SK-N-SH (cell line): ENCODE measurements at regions not wholly inside any gene's neighbourhood (a gene's known extent, or its start where the extent isn't known, plus 50 kb on each side); places are given as distances from the start of the nearest gene placed in this dataset.

Experiments
- CTCF ChIA-PET: fragments of 300-600, 350-600 bp; formaldehyde crosslinking; extraction: SDS; loops from one replicate; lab custom pipeline; 2021; lab: Yijun Ruan, JAX
- POLR2A ChIA-PET: fragments of 350-600 bp; sonication (Branson Sonifier 250); formaldehyde crosslinking; extraction: SDS; loops from one replicate; lab custom pipeline; 2020; ENCODE audit warnings: antibody characterized with exemption, inconsistent platforms; lab: Yijun Ruan, JAX
- DNase-seq: peaks from one replicate; pipeline ENCODE4 v3.0.0; 2012
- H2AFZ ChIP-seq: fragments of 200-600 bp; sonication (generic); 2 replicates; pipeline ENCODE4 v1.8.1; 2016; ENCODE audit warnings: antibody characterized with exemption, mild to moderate bottlenecking, low read depth
- H3F3A ChIP-seq: fragments of 200-600 bp; sonication (generic); replicated peaks from 2 replicates; pipeline ENCODE3; 2016; ENCODE audit warnings: antibody characterized with exemption, mild to moderate bottlenecking; ENCODE audit not compliant: insufficient read depth
- H3K27ac ChIP-seq, 2 experiments: fragments of 200-500 bp in 1 of 2; fragments of 200-600 bp in 1 of 2; sonication (Bioruptor generic) in 1 of 2; sonication (generic), shearing (Covaris generic) in 1 of 2; 2 replicates each; pipeline versions ENCODE4 v1.5.1 to v1.6.1; 2014 to 2016; ENCODE audit warnings: low read depth in 2 of 2, inconsistent platforms in 1 of 2, low read length in 1 of 2, mild to moderate bottlenecking in 1 of 2, mixed read lengths in 1 of 2
- H3K27me3 ChIP-seq: fragments of 200-600 bp; sonication (generic), shearing (Covaris generic); 2 replicates; pipeline ENCODE4 v1.6.1; 2016; ENCODE audit warnings: mixed run types; ENCODE audit not compliant: insufficient read depth
- H3K36me3 ChIP-seq, 2 experiments: fragments of 200-500 bp in 1 of 2; fragments of 200-600 bp in 1 of 2; sonication (Bioruptor generic) in 1 of 2; sonication (generic) in 1 of 2; replicated peaks in 1 of 2; 2 replicates each; pipeline versions ENCODE3 to v1.5.1; 2014 to 2016; ENCODE audit warnings: low read length in 1 of 2, mild to moderate bottlenecking in 1 of 2; ENCODE audit not compliant: insufficient read depth in 2 of 2, control insufficient read depth in 1 of 2
- H3K4me1 ChIP-seq, 2 experiments: fragments of 200-500 bp in 1 of 2; fragments of 200-600 bp in 1 of 2; sonication (Bioruptor generic) in 1 of 2; sonication (generic), shearing (Covaris generic) in 1 of 2; 2 replicates each; pipeline versions ENCODE4 v1.5.1 to v1.6.1; 2014 to 2016; ENCODE audit warnings: low read depth in 1 of 2, low read length in 1 of 2, mixed run types in 1 of 2; ENCODE audit not compliant: insufficient read depth in 2 of 2, control insufficient read depth in 1 of 2
- H3K4me2 ChIP-seq: fragments of 200-600 bp; sonication (generic), shearing (Covaris generic); 2 replicates; pipeline ENCODE4 v1.6.1; 2017; ENCODE audit warnings: mixed run types
- H3K4me3 ChIP-seq, 2 experiments: fragments of 200-500 bp in 1 of 2; fragments of 200-600 bp in 1 of 2; sonication (Bioruptor generic) in 1 of 2; sonication (generic), shearing (Covaris generic) in 1 of 2; 2 replicates each; pipeline versions ENCODE4 v1.5.1 to v1.8.1; 2014 to 2016; ENCODE audit warnings: low read depth in 2 of 2, inconsistent platforms in 1 of 2, low read length in 1 of 2, mild to moderate bottlenecking in 1 of 2, mixed read lengths in 1 of 2, moderate library complexity in 1 of 2
- H3K79me2 ChIP-seq: fragments of 200-600 bp; sonication (generic); 2 replicates; pipeline ENCODE4 v1.8.1; 2017; ENCODE audit warnings: mild to moderate bottlenecking; ENCODE audit not compliant: insufficient read depth
- H3K9ac ChIP-seq: fragments of 200-600 bp; sonication (generic); 2 replicates; pipeline ENCODE4 v1.6.1; 2017; ENCODE audit warnings: mixed run types
- H3K9me2 ChIP-seq: fragments of 200-600 bp; sonication (generic); 2 replicates; pipeline ENCODE4 v1.6.1; 2017; ENCODE audit warnings: mixed run types
- H3K9me3 ChIP-seq: fragments of 200-600 bp; sonication (generic); 2 replicates; pipeline ENCODE4 v1.6.1; 2017; ENCODE audit warnings: mixed run types, mild to moderate bottlenecking, moderate library complexity
- H4K20me1 ChIP-seq: fragments of 200-600 bp; sonication (generic); 2 replicates; pipeline ENCODE4 v1.6.1; 2017; ENCODE audit warnings: mild to moderate bottlenecking, mixed run types; ENCODE audit not compliant: insufficient read depth
- CHD2 ChIP-seq: fragments of 150-350 bp; IDR thresholded peaks from 2 replicates; pipeline ENCODE4 v1.6.1; 2018; ENCODE audit warnings: low read length; ENCODE audit not compliant: partially characterized antibody
- ELF1 ChIP-seq: IDR thresholded peaks from 2 replicates; pipeline ENCODE4 v1.4.0; 2012
- EP300 ChIP-seq, 2 experiments: IDR thresholded peaks; 2 replicates each; pipeline versions ENCODE4 v1.4.0 to v1.6.1; 2012; ENCODE audit warnings: borderline replicate concordance in 1 of 2, low read depth in 1 of 2, low read length in 1 of 2
- FOSL2 ChIP-seq: IDR thresholded peaks from 2 replicates; pipeline ENCODE4 v1.4.0; 2012; ENCODE audit warnings: low read depth, mild to moderate bottlenecking, moderate library complexity, borderline replicate concordance
- FOXM1 ChIP-seq: IDR thresholded peaks from 2 replicates; pipeline ENCODE4 v1.4.0; 2012; ENCODE audit warnings: low read depth, mild to moderate bottlenecking
- GABPA ChIP-seq: IDR thresholded peaks from 2 replicates; pipeline ENCODE4 v1.4.0; 2012; ENCODE audit warnings: low read depth, mild to moderate bottlenecking
- NFIC ChIP-seq: IDR thresholded peaks from 2 replicates; pipeline ENCODE4 v1.4.0; 2012; ENCODE audit warnings: borderline replicate concordance
- NRF1 ChIP-seq: IDR thresholded peaks from 2 replicates; pipeline ENCODE4 v1.6.1; 2012; ENCODE audit warnings: low read depth, mild to moderate bottlenecking, low read length
- POLR2AphosphoS5 ChIP-seq: IDR thresholded peaks from 2 replicates; pipeline ENCODE4 v1.6.1; 2012; ENCODE audit warnings: low read depth, low read length
- RFX5 ChIP-seq: IDR thresholded peaks from 2 replicates; pipeline ENCODE4 v1.6.1; 2012; ENCODE audit warnings: mild to moderate bottlenecking, improper control_type of control experiment, low read length
- SIN3A ChIP-seq: IDR thresholded peaks from 2 replicates; pipeline ENCODE4 v1.6.1; 2012; ENCODE audit warnings: low read depth, mild to moderate bottlenecking, low read length, moderate library complexity, borderline replicate concordance
- SMC3 ChIP-seq: IDR thresholded peaks from 2 replicates; pipeline ENCODE4 v1.6.1; 2012; ENCODE audit warnings: low read depth, low read length, improper control_type of control experiment
- WGBS: methylation state at CpG from one replicate; pipeline ENCODE4 v1.1.6; 2017; ENCODE audit warnings: low lambda C conversion rate; 5-methylcytosine and 5-hydroxymethylcytosine counted together
- TF ChIP-seq, protein P1 (sequence below): fragments of 150-350 bp; IDR thresholded peaks from 2 replicates; pipeline ENCODE4 v1.6.1; 2016; ENCODE audit warnings: mild to moderate bottlenecking, low read depth, low read length
- TF ChIP-seq, protein P2 (sequence below): fragments of 150-350 bp; IDR thresholded peaks from 2 replicates; pipeline ENCODE4 v1.6.1; 2017; ENCODE audit warnings: antibody characterized with exemption, low read length, low read depth, borderline replicate concordance
- TF ChIP-seq, protein P3 (sequence below): IDR thresholded peaks from 2 replicates; pipeline ENCODE4 v1.4.0; 2012; ENCODE audit warnings: low read depth, borderline replicate concordance
- TF ChIP-seq, protein P4 (sequence below): IDR thresholded peaks from 2 replicates; pipeline ENCODE4 v1.6.1; 2012; ENCODE audit warnings: mild to moderate bottlenecking, low read depth, low read length, moderate library complexity
- TF ChIP-seq, protein P5 (sequence below): IDR thresholded peaks from 2 replicates; pipeline ENCODE4; 2012

DNA sequence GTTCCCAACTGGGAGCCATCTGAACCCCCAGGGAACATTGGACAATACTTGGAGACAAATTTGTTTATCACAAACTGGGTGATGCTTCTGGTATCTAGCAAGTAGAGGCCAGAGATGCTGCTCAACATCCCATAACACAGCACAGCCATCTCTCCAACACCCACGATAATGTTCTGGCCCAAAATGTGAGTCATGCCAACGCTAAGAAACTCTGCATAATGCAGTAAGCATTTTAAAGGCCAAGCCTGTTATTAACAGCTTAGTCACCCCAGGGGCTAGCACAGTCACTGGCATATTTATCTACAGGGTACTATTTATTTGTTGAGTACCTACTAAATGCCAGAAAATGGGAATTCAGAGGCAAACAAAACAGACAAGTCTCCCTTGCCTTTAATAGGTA lies 873.1 kb upstream of the TMEM132C start:
- no peaks in the 10 kb centered on the region for H3F3A ChIP-seq
- H3K9me3 ChIP-seq: no peaks in the 10 kb centered on the region
- H3K36me3 ChIP-seq: no peaks in the 10 kb centered on the region
- no peak overlapping the region for H3K27ac ChIP-seq
- H4K20me1 ChIP-seq: no peaks in the 10 kb centered on the region
- no peak overlapping the region for H2AFZ ChIP-seq
- H3K4me3 ChIP-seq: no peak overlapping the region
- DNase-seq: no peak
- no peak for TF ChIP-seq FOSL2
- TF ChIP-seq FOXM1: no peak
- TF ChIP-seq SIN3A: no peak
- TF ChIP-seq CHD2: no peak
- TF ChIP-seq, protein P1, sequence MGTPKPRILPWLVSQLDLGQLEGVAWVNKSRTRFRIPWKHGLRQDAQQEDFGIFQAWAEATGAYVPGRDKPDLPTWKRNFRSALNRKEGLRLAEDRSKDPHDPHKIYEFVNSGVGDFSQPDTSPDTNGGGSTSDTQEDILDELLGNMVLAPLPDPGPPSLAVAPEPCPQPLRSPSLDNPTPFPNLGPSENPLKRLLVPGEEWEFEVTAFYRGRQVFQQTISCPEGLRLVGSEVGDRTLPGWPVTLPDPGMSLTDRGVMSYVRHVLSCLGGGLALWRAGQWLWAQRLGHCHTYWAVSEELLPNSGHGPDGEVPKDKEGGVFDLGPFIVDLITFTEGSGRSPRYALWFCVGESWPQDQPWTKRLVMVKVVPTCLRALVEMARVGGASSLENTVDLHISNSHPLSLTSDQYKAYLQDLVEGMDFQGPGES: no peak
- TF ChIP-seq, protein P2, sequence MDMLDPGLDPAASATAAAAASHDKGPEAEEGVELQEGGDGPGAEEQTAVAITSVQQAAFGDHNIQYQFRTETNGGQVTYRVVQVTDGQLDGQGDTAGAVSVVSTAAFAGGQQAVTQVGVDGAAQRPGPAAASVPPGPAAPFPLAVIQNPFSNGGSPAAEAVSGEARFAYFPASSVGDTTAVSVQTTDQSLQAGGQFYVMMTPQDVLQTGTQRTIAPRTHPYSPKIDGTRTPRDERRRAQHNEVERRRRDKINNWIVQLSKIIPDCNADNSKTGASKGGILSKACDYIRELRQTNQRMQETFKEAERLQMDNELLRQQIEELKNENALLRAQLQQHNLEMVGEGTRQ: no peak
- TF ChIP-seq NFIC: no peak
- no peak for TF ChIP-seq SMC3
- no peak for TF ChIP-seq POLR2AphosphoS5
- TF ChIP-seq, protein P3, sequence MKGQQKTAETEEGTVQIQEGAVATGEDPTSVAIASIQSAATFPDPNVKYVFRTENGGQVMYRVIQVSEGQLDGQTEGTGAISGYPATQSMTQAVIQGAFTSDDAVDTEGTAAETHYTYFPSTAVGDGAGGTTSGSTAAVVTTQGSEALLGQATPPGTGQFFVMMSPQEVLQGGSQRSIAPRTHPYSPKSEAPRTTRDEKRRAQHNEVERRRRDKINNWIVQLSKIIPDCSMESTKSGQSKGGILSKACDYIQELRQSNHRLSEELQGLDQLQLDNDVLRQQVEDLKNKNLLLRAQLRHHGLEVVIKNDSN: no peak
- no peak for TF ChIP-seq EP300 (IDR thresholded peaks at IDR 0.05; ENCODE audit: borderline replicate concordance in 1 of 2, low read depth in 1 of 2, low read length in 1 of 2)
- TF ChIP-seq NRF1: no peak
- no peak overlapping the region for H3K9ac ChIP-seq
- no peaks in the 10 kb centered on the region for H3K9me2 ChIP-seq
- ChIA-PET CTCF (interaction anchor here (1.8 to 5.1 kb wide), 2 partner anchors 12 to 13 kb away, joined by 8 to 35 read pairs; no protein-coding TSS in a partner anchor), POLR2A (no interaction called here)
- no peaks in the 10 kb centered on the region for H3K79me2 ChIP-seq
- WGBS: 0% methylated on average over 2 of the region's 2 CpGs
- no peaks in the 10 kb centered on the region; a peak in 1 of 4 replicates for H3K4me1 ChIP-seq
- no peak overlapping the region for H3K4me2 ChIP-seq
- H3K27me3 ChIP-seq: no peaks in the 10 kb centered on the region

DNA sequence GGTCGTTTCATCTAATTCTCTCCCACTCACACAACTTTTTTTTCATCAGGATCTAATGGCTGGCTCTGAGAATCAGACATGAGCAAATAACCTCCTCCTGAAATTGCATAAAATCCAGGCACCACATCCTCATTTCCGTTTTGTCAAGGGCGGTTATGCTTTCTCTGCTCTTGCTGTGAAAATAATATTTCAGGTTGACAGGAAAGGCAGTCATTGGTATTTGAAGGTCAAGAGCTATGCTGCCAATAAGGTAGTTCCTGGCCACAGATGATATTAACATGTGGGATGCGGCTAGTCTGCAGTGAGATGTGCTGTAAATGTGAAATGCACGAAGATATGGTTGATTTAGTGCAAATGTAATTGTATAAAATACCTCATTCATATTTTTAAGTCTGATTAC lies 870.2 kb upstream of the TMEM132C start:
- no peaks in the 10 kb centered on the region for H3K36me3 ChIP-seq
- TF ChIP-seq GABPA: no peak
- TF ChIP-seq ELF1: no peak
- TF ChIP-seq, protein P4, sequence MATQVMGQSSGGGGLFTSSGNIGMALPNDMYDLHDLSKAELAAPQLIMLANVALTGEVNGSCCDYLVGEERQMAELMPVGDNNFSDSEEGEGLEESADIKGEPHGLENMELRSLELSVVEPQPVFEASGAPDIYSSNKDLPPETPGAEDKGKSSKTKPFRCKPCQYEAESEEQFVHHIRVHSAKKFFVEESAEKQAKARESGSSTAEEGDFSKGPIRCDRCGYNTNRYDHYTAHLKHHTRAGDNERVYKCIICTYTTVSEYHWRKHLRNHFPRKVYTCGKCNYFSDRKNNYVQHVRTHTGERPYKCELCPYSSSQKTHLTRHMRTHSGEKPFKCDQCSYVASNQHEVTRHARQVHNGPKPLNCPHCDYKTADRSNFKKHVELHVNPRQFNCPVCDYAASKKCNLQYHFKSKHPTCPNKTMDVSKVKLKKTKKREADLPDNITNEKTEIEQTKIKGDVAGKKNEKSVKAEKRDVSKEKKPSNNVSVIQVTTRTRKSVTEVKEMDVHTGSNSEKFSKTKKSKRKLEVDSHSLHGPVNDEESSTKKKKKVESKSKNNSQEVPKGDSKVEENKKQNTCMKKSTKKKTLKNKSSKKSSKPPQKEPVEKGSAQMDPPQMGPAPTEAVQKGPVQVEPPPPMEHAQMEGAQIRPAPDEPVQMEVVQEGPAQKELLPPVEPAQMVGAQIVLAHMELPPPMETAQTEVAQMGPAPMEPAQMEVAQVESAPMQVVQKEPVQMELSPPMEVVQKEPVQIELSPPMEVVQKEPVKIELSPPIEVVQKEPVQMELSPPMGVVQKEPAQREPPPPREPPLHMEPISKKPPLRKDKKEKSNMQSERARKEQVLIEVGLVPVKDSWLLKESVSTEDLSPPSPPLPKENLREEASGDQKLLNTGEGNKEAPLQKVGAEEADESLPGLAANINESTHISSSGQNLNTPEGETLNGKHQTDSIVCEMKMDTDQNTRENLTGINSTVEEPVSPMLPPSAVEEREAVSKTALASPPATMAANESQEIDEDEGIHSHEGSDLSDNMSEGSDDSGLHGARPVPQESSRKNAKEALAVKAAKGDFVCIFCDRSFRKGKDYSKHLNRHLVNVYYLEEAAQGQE: no peak
- TF ChIP-seq, protein P5, sequence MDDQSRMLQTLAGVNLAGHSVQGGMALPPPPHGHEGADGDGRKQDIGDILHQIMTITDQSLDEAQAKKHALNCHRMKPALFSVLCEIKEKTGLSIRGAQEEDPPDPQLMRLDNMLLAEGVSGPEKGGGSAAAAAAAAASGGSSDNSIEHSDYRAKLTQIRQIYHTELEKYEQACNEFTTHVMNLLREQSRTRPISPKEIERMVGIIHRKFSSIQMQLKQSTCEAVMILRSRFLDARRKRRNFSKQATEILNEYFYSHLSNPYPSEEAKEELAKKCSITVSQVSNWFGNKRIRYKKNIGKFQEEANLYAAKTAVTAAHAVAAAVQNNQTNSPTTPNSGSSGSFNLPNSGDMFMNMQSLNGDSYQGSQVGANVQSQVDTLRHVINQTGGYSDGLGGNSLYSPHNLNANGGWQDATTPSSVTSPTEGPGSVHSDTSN: no peak
- no peak for TF ChIP-seq RFX5
- TF ChIP-seq NRF1: no peak
- TF ChIP-seq FOSL2: no peak
- TF ChIP-seq, all 33 proteins: peak for 0
- no peaks in the 10 kb centered on the region for H3K9me3 ChIP-seq
- no peaks in the 10 kb centered on the region for H3K79me2 ChIP-seq
- H3K4me2 ChIP-seq: no peak overlapping the region
- no peaks in the 10 kb centered on the region for H3F3A ChIP-seq
- no peak for DNase-seq
- WGBS: 4% methylated on average over 5 of the region's 5 CpGs
- H3K27ac ChIP-seq: no peak overlapping the region
- ChIA-PET POLR2A (no interaction called here), CTCF (no interaction called here)
- no peak overlapping the region for H2AFZ ChIP-seq
- H3K9ac ChIP-seq: no peak overlapping the region
- no peak overlapping the region for H3K4me3 ChIP-seq
- no peaks in the 10 kb centered on the region for H4K20me1 ChIP-seq
- H3K4me1 ChIP-seq: no peaks in the 10 kb centered on the region; a peak in 1 of 4 replicates
- H3K9me2 ChIP-seq: no peaks in the 10 kb centered on the region
- no peaks in the 10 kb centered on the region for H3K27me3 ChIP-seq
